ENCODE measurements at regions not wholly inside any gene's neighbourhood (a gene's known extent, or its start where the extent isn't known, plus 50 kb on each side); places are given as distances from the start of the nearest gene placed in this dataset.

- TF ChIP-seq CTCF (IDR thresholded peaks at IDR 0.05; ENCODE audit: low read length) = no peak
- no peak for TF ChIP-seq EZH2 (optimal IDR thresholded peaks at IDR 0.05; ENCODE audit: low read depth, low read length)
- no peak for TF ChIP-seq EZH2phosphoT487 (IDR thresholded peaks at IDR 0.05; ENCODE audit: low read length)
Measured at GRCh38 chr1:79599257-79599656, 592.7 kb upstream of the ADGRL4 start.

Measured in MM.1S (cell line).